Astrocyte (in vitro differentiated cells and primary cell): ENCODE measurements at regions not wholly inside any gene's neighbourhood (a gene's known extent, or its start where the extent isn't known, plus 50 kb on each side); places are given as distances from the start of the nearest gene placed in this dataset.

Source experiments
- DNase-seq: peaks from one replicate; pipeline ENCODE4 v3.0.0-alpha.2; 2010; ENCODE audit warnings: low read depth
- FAIRE-seq: peaks from 2 replicates; lab custom pipeline; 2011; peaks lifted over from hg19 to GRCh38; lab: Jason Lieb, UNC
- H2AFZ ChIP-seq: 2 replicates; pipeline ENCODE4 v1.6.0; 2012; ENCODE audit warnings: low read depth, low read length, inconsistent platforms
- H3K27ac ChIP-seq: 2 replicates; pipeline ENCODE4 v1.5.1; 2011; ENCODE audit warnings: low read depth, low read length, inconsistent platforms
- H3K27me3 ChIP-seq: 2 replicates; pipeline ENCODE4 v1.6.0; 2011; ENCODE audit warnings: low read length, inconsistent platforms; ENCODE audit not compliant: insufficient read depth
- H3K36me3 ChIP-seq: 2 replicates; pipeline ENCODE4 v1.5.1; 2011; ENCODE audit warnings: low read length, inconsistent platforms; ENCODE audit not compliant: insufficient read depth
- H3K4me1 ChIP-seq: 2 replicates; pipeline ENCODE4 v1.5.1; 2011; ENCODE audit warnings: low read length, inconsistent platforms; ENCODE audit not compliant: insufficient read depth
- H3K4me2 ChIP-seq: 2 replicates; pipeline ENCODE4 v1.6.0; 2012; ENCODE audit warnings: low read length, inconsistent platforms
- H3K4me3 ChIP-seq: 2 replicates; pipeline ENCODE4 v1.5.1; 2011; ENCODE audit warnings: low read depth, mild to moderate bottlenecking, low read length, inconsistent platforms; ENCODE audit not compliant: insufficient read depth
- H3K79me2 ChIP-seq: 2 replicates; pipeline ENCODE4 v1.6.0; 2012; ENCODE audit warnings: mild to moderate bottlenecking, low read length, inconsistent platforms; ENCODE audit not compliant: insufficient read depth
- H3K9ac ChIP-seq: 2 replicates; pipeline ENCODE4 v1.6.0; 2012; ENCODE audit warnings: mild to moderate bottlenecking, low read length, inconsistent platforms
- H3K9me3 ChIP-seq: 2 replicates; pipeline ENCODE4 v1.5.1; 2012; ENCODE audit warnings: low read depth, mild to moderate bottlenecking, low read length, inconsistent platforms; ENCODE audit not compliant: insufficient read depth
- H4K20me1 ChIP-seq: 2 replicates; pipeline ENCODE4 v1.6.0; 2012; ENCODE audit warnings: low read length, inconsistent platforms; ENCODE audit not compliant: insufficient read depth
- H3K27ac Mint-ChIP-seq: one replicate; pipeline ENCODE4 v1.8.0; 2021; ENCODE audit warnings: mild to moderate bottlenecking, mixed read lengths; ENCODE audit not compliant: unreplicated experiment
- H3K27me3 Mint-ChIP-seq: one replicate; pipeline ENCODE4 v1.8.0; 2021; ENCODE audit warnings: low read depth, mixed read lengths; ENCODE audit not compliant: unreplicated experiment
- H3K36me3 Mint-ChIP-seq: one replicate; pipeline ENCODE4 v1.8.0; 2021; ENCODE audit warnings: low read depth, mixed read lengths; ENCODE audit not compliant: unreplicated experiment
- H3K4me1 Mint-ChIP-seq: one replicate; pipeline ENCODE4 v1.8.0; 2021; ENCODE audit warnings: low read depth, mixed read lengths; ENCODE audit not compliant: unreplicated experiment
- H3K4me3 Mint-ChIP-seq: one replicate; pipeline ENCODE4 v1.8.0; 2021; ENCODE audit warnings: mild to moderate bottlenecking, moderate library complexity, mixed read lengths; ENCODE audit not compliant: unreplicated experiment
- H3K9me3 Mint-ChIP-seq: one replicate; pipeline ENCODE4 v1.8.0; 2021; ENCODE audit warnings: mild to moderate bottlenecking, mixed read lengths; ENCODE audit not compliant: unreplicated experiment
- EZH2 ChIP-seq: IDR thresholded peaks from 2 replicates; pipeline ENCODE4 v1.6.1; 2012; ENCODE audit warnings: mild to moderate bottlenecking, low read length, inconsistent platforms; ENCODE audit not compliant: insufficient read depth
- TF ChIP-seq, protein P1 (sequence below): IDR thresholded peaks from 2 replicates; pipeline ENCODE4 v1.5.1; 2011; ENCODE audit warnings: low read depth, mild to moderate bottlenecking, inconsistent platforms, low read length, moderate library complexity; ENCODE audit not compliant: insufficient read depth

DNA sequence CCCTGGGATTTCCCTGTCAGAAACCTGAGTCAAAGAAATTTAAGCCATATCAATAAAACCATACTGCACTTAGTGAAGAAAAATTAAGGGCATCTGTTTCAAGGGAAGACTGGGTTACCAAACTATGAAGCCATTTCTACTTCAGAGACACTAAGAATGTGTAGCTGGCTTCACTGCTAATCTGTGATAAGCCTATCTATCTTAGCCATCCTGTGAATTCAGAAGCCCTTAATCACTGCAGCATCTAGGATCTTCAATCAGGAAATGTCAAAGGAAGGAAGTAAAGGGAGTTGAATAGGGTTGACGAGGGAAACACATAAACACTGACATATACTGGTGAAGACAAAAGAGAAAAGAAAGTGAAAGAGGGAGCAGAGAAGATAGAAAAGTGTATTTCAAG is 777.6 kb upstream of the DIAPH2 start:
- Histone ChIP-seq H3K27me3 (no peaks in the 10 kb centered on the region), H3K4me3 (no peak overlapping the region), H3K9me3 (no peaks in the 10 kb centered on the region), H3K9ac (no peak overlapping the region), H3K4me2 (no peak overlapping the region), H4K20me1 (no peaks in the 10 kb centered on the region), H2AFZ (no peak overlapping the region), H3K4me1 (no peaks in the 10 kb centered on the region), H3K27ac (no peak overlapping the region), H3K36me3 (no peaks in the 10 kb centered on the region), H3K79me2 (no peaks in the 10 kb centered on the region)
- no peaks in the 10 kb centered on the region for H3K9me3 Mint-ChIP-seq
- H3K36me3 Mint-ChIP-seq: no peaks in the 10 kb centered on the region
- peak; percentile 90 for FAIRE-seq
- no peak for TF ChIP-seq EZH2
- TF ChIP-seq, protein P1, sequence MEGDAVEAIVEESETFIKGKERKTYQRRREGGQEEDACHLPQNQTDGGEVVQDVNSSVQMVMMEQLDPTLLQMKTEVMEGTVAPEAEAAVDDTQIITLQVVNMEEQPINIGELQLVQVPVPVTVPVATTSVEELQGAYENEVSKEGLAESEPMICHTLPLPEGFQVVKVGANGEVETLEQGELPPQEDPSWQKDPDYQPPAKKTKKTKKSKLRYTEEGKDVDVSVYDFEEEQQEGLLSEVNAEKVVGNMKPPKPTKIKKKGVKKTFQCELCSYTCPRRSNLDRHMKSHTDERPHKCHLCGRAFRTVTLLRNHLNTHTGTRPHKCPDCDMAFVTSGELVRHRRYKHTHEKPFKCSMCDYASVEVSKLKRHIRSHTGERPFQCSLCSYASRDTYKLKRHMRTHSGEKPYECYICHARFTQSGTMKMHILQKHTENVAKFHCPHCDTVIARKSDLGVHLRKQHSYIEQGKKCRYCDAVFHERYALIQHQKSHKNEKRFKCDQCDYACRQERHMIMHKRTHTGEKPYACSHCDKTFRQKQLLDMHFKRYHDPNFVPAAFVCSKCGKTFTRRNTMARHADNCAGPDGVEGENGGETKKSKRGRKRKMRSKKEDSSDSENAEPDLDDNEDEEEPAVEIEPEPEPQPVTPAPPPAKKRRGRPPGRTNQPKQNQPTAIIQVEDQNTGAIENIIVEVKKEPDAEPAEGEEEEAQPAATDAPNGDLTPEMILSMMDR: no peak
- peaks cover 2% of the 10 kb centered on the region for H3K4me1 Mint-ChIP-seq
- H3K4me3 Mint-ChIP-seq: no peak overlapping the region
- no peak for DNase-seq
- no peaks in the 10 kb centered on the region for H3K27me3 Mint-ChIP-seq
- H3K27ac Mint-ChIP-seq: no peak overlapping the region

DNA sequence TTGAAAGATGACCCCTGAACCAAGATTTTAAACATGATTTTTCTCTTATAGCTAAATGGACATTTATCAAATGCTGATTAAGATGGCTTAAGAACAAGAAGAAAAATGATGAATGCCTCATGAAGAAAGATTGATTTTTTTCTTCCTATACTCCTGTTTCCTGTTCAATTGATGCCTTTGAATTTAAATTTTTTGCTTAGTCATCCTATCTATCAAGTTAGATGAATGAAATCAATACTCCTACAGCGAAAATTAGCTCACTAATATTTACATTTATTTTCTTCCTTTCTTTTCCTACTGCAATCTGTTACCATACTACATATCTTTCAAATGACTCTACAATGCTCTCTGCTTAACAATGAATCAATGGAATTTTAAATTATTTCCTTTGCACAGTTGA is 773.6 kb upstream of the DIAPH2 start:
- Mint-ChIP-seq H3K27me3 (no peaks in the 10 kb centered on the region), H3K36me3 (no peaks in the 10 kb centered on the region), H3K4me3 (no peak overlapping the region), H3K27ac (no peak overlapping the region), H3K4me1 (peaks cover 2% of the 10 kb centered on the region), H3K9me3 (no peaks in the 10 kb centered on the region)
- no peaks in the 10 kb centered on the region for H3K9me3 ChIP-seq
- H3K4me3 ChIP-seq: no peak overlapping the region
- no peaks in the 10 kb centered on the region for H3K79me2 ChIP-seq
- H3K27ac ChIP-seq: no peak overlapping the region
- no peaks in the 10 kb centered on the region for H3K4me1 ChIP-seq
- H4K20me1 ChIP-seq: no peaks in the 10 kb centered on the region
- H3K36me3 ChIP-seq: no peaks in the 10 kb centered on the region
- H3K4me2 ChIP-seq: no peak overlapping the region
- no peaks in the 10 kb centered on the region for H3K27me3 ChIP-seq
- no peak for DNase-seq
- peak; percentile 67 for FAIRE-seq
- H3K9ac ChIP-seq: no peak overlapping the region
- H2AFZ ChIP-seq: no peak overlapping the region
- TF ChIP-seq, protein P1: no peak
- no peak for TF ChIP-seq EZH2

DNA sequence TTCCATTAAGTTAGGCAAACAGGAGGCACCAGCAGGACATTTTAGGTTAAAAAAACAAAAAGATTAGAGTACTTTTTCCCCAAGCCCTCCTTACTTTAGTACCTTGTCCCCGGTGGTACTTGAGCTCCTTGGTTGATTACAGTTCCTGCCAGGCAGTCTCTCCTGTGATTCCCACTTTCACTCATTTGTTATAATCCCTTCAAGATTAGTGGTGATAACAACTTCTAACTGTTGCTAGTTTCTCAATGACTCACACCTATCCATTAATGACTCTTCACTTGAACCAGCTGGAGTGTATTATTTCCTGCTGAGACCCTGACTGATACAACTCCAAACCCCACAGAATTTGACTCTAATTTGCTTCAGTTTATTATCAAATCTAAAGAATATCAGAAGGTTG is 765.0 kb upstream of the DIAPH2 start:
- no peaks in the 10 kb centered on the region for H4K20me1 ChIP-seq

More for the DNA sequence above, 765.0 kb upstream of the DIAPH2 start:
- TF ChIP-seq, protein P1: no peak
- TF ChIP-seq EZH2: no peak
- no peak overlapping the region for H3K4me3 Mint-ChIP-seq
- Histone ChIP-seq H2AFZ (no peak overlapping the region), H3K4me3 (no peak overlapping the region), H3K36me3 (no peaks in the 10 kb centered on the region), H3K4me2 (no peak overlapping the region), H3K79me2 (no peaks in the 10 kb centered on the region), H3K9me3 (no peaks in the 10 kb centered on the region), H3K27me3 (no peaks in the 10 kb centered on the region), H3K27ac (no peak overlapping the region), H3K4me1 (no peaks in the 10 kb centered on the region), H3K9ac (no peak overlapping the region)
- DNase-seq: no peak
- peaks cover 7% of the 10 kb centered on the region for H3K4me1 Mint-ChIP-seq
- H3K36me3 Mint-ChIP-seq: no peaks in the 10 kb centered on the region
- FAIRE-seq: peak; percentile 29
- H3K27me3 Mint-ChIP-seq: no peaks in the 10 kb centered on the region
- H3K27ac Mint-ChIP-seq: no peak overlapping the region
- no peaks in the 10 kb centered on the region for H3K9me3 Mint-ChIP-seq
